ENCODE measurements at regions not wholly inside any gene's neighbourhood (a gene's known extent, or its start where the extent isn't known, plus 50 kb on each side); places are given as distances from the start of the nearest gene placed in this dataset.

DNA sequence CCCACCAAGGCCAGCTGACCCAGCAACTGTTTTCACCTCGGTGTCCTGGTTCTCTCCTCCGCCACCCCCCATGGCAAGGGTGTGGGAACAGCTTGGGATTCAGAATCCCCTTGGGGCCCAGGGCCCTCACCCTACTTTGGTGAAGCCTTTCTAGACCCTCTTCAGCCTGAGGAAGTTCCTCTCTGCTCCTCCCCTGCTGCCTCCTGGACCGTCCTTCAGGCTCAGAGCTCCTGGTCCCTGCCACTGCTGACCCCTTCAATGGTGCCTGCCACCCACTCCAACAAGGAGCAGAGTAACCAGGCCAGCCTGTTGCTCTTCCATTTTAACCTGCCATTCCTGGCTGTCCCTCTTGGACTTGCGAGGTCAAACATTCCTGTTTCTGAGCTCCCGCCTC lies 72.0 kb upstream of the SMNDC1 start:
- no peak overlapping the region for H3K4me3 Mint-ChIP-seq
- H3K27me3 Mint-ChIP-seq = peaks cover 1% of the 10 kb centered on the region
- DNase-seq (no peak), ATAC-seq (no peak)
- no peak overlapping the region for H3K27ac Mint-ChIP-seq
- intact Hi-C loops (cut with micrococcal nuclease) = no loop called here
- POLR2A ChIA-PET = interaction anchor here (1.5 to 1.9 kb wide), 2 partner anchors 12 to 38 kb away, joined by 3 to 4 read pairs; no protein-coding TSS in a partner anchor
- TF ChIP-seq, protein P1, sequence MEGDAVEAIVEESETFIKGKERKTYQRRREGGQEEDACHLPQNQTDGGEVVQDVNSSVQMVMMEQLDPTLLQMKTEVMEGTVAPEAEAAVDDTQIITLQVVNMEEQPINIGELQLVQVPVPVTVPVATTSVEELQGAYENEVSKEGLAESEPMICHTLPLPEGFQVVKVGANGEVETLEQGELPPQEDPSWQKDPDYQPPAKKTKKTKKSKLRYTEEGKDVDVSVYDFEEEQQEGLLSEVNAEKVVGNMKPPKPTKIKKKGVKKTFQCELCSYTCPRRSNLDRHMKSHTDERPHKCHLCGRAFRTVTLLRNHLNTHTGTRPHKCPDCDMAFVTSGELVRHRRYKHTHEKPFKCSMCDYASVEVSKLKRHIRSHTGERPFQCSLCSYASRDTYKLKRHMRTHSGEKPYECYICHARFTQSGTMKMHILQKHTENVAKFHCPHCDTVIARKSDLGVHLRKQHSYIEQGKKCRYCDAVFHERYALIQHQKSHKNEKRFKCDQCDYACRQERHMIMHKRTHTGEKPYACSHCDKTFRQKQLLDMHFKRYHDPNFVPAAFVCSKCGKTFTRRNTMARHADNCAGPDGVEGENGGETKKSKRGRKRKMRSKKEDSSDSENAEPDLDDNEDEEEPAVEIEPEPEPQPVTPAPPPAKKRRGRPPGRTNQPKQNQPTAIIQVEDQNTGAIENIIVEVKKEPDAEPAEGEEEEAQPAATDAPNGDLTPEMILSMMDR (IDR thresholded peaks at IDR 0.05) = no peak
- CTCF ChIA-PET = interaction anchor here (0.7 to 2.1 kb wide), 2 partner anchors 10 to 23 kb away, joined by 3 to 8 read pairs; no protein-coding TSS in a partner anchor
- no peaks in the 10 kb centered on the region for H3K9me3 Mint-ChIP-seq
- H3K4me1 Mint-ChIP-seq (ENCODE audit: low read depth) = peaks cover 29% of the 10 kb centered on the region
- H3K36me3 Mint-ChIP-seq (ENCODE audit: low read depth) = no peaks in the 10 kb centered on the region

DNA sequence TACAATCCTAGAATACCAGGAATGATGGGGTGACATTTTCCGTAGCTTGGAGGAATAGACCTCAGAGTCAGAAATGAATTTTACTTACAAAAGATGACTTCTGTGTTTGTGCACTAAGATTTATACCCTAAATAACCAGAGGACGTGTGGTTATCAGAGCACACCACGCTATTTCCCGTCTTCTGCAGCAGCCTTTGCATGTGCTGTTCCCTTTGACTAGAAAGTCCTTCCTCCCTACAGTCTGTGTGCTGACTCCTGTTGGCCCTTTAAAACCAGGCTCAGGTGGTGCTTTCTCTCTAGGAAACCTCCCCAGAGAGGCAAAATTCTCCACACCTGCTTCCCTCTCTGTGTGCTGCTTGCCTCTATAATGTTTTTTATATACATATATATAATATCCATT lies 73.3 kb upstream of the SMNDC1 start:
- Mint-ChIP-seq H3K27ac (no peak overlapping the region), H3K4me1 (ENCODE audit: low read depth) (peaks cover 20% of the 10 kb centered on the region), H3K36me3 (ENCODE audit: low read depth) (no peaks in the 10 kb centered on the region), H3K9me3 (no peaks in the 10 kb centered on the region), H3K4me3 (no peak overlapping the region), H3K27me3 (peaks cover 1% of the 10 kb centered on the region)
- no peak for ATAC-seq
- ChIA-PET CTCF (interaction anchor here (0.6 to 2.1 kb wide), 2 partner anchors 11 to 24 kb away, joined by 4 to 8 read pairs; no protein-coding TSS in a partner anchor), POLR2A (interaction anchor here (1.9 kb wide), 1 partner anchor 37 kb away, joined by 4 read pairs; no protein-coding TSS in a partner anchor)
- TF ChIP-seq, protein P1 (IDR thresholded peaks at IDR 0.05) = no peak
- intact Hi-C loops (cut with micrococcal nuclease) = no loop called here
- DNase-seq = no peak

DNA sequence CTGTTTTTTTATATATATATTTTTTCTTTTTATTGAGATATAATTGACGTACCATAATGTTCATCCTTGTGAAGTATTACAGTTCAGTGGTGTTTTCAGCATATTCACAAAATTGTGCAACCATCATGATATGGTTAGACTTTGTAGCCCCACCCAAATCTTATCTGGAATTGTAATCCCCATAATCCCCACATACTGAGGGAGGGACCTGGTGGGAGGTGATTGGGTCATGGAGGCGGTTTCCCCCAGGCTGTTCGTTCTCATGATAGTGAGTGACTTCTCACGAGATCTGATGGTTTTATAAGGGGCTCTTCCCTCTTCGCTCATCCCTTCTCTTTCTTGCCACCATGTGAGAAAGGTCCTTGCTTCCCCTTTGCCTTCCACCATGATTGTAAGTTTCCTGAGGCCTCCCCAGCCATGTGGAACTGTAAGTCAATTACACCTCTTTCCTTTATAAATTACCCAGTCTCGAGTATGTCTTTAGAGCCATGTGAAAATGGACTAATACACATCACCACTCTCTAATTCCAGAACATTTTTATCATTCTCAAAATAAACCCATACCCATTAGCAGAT lies 73.9 kb upstream of the SMNDC1 start:
- peaks cover 14% of the 10 kb centered on the region for H3K4me1 Mint-ChIP-seq (ENCODE audit: low read depth)
- POLR2A ChIA-PET = no interaction called here
- ATAC-seq (no peak), DNase-seq (no peak)
- H3K36me3 Mint-ChIP-seq (ENCODE audit: low read depth) = no peaks in the 10 kb centered on the region
- CTCF ChIA-PET = interaction anchor here (0.6 to 2.1 kb wide), 2 partner anchors 12 to 25 kb away, joined by 4 to 8 read pairs; no protein-coding TSS in a partner anchor
- TF ChIP-seq, protein P1 (IDR thresholded peaks at IDR 0.05) = no peak
- H3K27ac Mint-ChIP-seq = no peak overlapping the region
- intact Hi-C loops (cut with micrococcal nuclease) = no loop called here
- H3K4me3 Mint-ChIP-seq = no peak overlapping the region
- H3K27me3 Mint-ChIP-seq = peaks cover 1% of the 10 kb centered on the region
- H3K9me3 Mint-ChIP-seq = no peaks in the 10 kb centered on the region

DNA sequence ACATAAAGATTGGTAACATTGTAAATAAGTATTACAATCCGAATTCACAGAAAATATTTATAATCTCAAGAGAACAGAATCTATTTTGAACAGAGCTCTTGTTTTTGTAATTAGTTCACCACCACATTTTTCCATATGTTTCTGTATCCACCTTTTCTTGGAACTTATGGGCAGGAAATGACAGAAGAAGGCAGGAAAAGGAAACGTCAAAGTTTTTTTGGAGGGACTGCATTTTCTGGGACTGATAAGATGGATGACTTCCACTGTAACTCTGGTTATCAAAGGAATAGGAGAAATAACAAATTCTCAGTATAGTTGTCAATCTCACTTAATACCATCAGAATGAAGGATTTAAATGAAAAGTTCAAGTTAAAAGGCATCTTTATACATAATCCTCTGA lies 75.1 kb upstream of the SMNDC1 start:
- intact Hi-C loops (cut with micrococcal nuclease) = no loop called here
- no peak for DNase-seq
- CTCF ChIA-PET = interaction anchor here (0.6 to 0.9 kb wide), 3 partner anchors 26 to 1014 kb away, joined by 3 read pairs; no protein-coding TSS in a partner anchor
- POLR2A ChIA-PET = interaction anchor here (0.6 kb wide), 1 partner anchor 41 kb away, joined by 4 read pairs; no protein-coding TSS in a partner anchor
- TF ChIP-seq, protein P1 (IDR thresholded peaks at IDR 0.05) = no peak
- peaks cover 1% of the 10 kb centered on the region for H3K27me3 Mint-ChIP-seq
- H3K4me1 Mint-ChIP-seq (ENCODE audit: low read depth) = peaks cover 11% of the 10 kb centered on the region
- H3K36me3 Mint-ChIP-seq (ENCODE audit: low read depth) = no peaks in the 10 kb centered on the region
- H3K4me3 Mint-ChIP-seq = no peak overlapping the region
- H3K9me3 Mint-ChIP-seq = no peaks in the 10 kb centered on the region
- H3K27ac Mint-ChIP-seq = no peak overlapping the region
- no peak for ATAC-seq

DNA sequence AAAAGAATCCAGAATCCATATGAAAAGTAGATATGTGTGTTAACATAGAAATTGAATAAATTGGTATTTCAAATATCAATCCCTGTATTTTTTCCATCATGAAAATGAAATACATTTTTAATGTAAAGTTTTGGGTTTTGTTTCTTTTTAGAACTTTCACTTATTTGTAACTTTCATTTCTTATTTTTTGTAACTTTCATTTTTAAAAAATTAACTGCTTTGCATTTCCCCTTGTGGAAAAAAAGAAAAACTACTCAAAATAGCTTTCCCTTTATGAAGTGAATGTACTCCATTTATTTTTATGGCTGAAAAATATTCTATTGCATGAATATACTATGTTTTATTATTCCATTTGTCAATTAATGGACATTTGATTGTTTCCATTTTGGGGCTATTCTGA lies 75.6 kb upstream of the SMNDC1 start:
- H3K36me3 Mint-ChIP-seq (ENCODE audit: low read depth) = no peaks in the 10 kb centered on the region
- H3K9me3 Mint-ChIP-seq = no peaks in the 10 kb centered on the region
- no peak overlapping the region for H3K4me3 Mint-ChIP-seq
- DNase-seq = no peak
- ChIA-PET POLR2A (no interaction called here), CTCF (no interaction called here)
- peaks cover 11% of the 10 kb centered on the region for H3K4me1 Mint-ChIP-seq (ENCODE audit: low read depth)
- peaks cover 1% of the 10 kb centered on the region for H3K27me3 Mint-ChIP-seq
- TF ChIP-seq, protein P1 (IDR thresholded peaks at IDR 0.05) = no peak
- no peak overlapping the region for H3K27ac Mint-ChIP-seq
- no peak for ATAC-seq
- intact Hi-C loops (cut with micrococcal nuclease) = no loop called here

Measured in activated CD8-positive, alpha-beta T cell treated with anti-CD3 and anti-CD28 coated beads for 36 hours (primary cell).